HG03457 (cell line): ENCODE measurements at regions not wholly inside any gene's neighbourhood (a gene's known extent, or its start where the extent isn't known, plus 50 kb on each side); places are given as distances from the start of the nearest gene placed in this dataset.
"Not testable (repeated sequence)": the region's sequence is repeated elsewhere in the genome, so short reads cannot be mapped to it uniquely, and the experiment has no call there.

Experiments
- ATAC-seq: cut with Tn5 transposase; IDR thresholded peaks from one replicate; pipeline ENCODE4 v1.9.1; 2021; ENCODE audit warnings: moderate number of reproducible peaks; ENCODE audit not compliant: unreplicated experiment

- no peak for ATAC-seq
These were observed 122.0 kb upstream of the APCDD1 start for GRCh38 chr18:10332452-10332851.

GRCh38 chr18:10336749-10337350, 117.6 kb upstream of the APCDD1 start:
- no peak for ATAC-seq

- no peak for ATAC-seq
These were observed 113.6 kb upstream of the APCDD1 start for GRCh38 chr18:10340821-10341220.

- no peak for ATAC-seq
These were observed 110.7 kb upstream of the APCDD1 start for GRCh38 chr18:10343778-10344177.

DNA sequence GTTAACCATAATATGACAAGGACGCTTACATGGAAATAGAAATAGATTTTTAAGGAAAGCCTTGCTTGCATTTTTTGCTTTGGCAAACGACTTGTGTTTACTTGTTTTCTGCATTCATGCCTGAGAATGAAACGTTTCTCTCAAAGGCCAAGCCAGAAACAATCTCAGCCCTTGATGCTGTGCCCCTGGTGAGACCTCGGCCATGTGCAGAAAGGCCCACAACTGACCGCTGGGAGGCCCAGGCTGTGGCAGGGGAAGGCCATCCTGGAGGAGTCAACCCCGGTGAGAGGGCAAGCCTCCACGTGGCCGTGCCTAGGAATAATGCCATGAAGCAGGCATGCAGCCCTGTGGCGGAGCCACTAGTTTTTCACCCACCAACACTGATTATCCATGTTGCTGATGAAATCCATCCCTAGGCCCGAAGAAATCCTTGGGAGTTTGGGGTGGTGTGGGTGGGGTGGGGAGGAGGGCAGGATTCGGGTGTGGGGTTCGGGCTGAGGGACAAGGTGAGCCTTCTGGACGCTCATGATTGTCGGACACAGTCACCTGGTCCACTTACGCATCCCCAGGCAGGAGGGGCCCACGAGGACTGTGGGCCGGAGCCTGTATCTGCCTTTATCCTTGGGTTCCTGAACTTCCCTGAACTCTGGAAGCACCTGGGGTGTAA, 107.6 kb upstream of the APCDD1 start:
- ATAC-seq, result no peak

- ATAC-seq, result no peak
These were observed 104.9 kb upstream of the APCDD1 start for GRCh38 chr18:10349561-10349960.

GRCh38 chr18:10350661-10351060, 103.8 kb upstream of the APCDD1 start:
- no peak for ATAC-seq

DNA sequence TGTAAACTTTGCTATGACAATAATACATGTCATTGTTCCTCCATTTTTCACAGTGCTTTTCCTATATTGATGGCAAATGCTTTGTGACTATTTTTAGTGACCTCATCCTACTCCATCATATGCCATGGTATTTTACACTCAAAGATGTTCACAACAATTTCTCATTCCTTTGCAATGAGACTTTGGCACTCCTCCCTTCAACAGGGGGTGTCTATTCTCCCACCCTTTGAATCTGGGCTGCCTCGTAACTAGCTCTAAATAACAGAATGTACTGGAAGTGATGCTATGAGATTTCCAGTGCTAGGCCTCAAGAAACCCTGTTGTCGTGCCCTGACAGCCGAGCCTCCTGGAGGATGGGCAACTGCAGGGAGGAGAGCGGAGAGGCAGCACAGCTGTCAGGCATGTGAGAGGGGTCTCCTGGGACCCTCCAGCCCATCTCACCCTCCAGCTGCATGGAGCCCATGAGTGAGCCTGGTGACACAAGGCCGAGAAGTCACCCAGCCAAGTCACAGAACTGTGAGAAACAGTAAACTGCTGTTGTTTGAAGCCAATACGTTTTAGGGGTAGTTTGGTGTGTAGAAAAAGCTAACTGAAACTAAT, 103.1 kb upstream of the APCDD1 start:
- ATAC-seq, result no peak

DNA sequence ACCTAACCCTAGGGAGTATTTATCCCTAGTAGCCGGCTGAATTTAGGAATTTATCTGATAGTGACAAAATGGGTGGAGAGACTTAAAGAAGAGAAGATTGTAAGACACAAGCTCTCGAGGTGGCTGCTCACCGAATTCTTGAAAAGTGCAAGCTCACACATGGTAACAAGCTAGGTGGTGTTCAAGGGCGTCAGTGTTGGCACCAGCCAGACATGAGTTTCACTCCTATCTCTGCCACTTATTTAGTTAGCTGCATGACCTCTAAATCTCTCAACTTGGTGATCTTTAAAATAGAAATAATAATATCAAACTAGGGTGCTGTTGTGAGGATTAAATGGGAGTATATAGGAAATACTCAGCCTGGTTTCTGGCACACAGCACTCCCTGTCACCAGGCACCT, 102.6 kb upstream of the APCDD1 start:
- ATAC-seq, result no peak

DNA sequence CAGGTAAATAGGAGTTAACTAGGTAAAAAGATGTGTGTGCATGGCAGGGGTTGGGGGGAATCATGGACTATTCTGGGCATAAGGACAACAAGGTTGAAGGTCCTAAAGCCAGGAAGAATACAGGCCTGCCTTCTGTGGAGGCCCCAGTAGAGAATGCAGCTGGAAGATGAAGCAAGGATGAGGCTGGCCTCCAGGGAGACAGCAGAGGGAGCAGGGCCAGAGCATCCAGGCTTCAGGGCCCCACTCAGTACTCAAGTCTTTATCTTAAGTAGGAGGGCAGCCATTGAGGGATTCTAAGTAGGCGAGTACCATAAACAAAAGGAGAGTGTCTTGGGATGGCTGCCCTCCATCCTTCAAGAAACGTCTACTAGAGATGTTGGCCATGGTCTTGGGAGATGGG, 101.8 kb upstream of the APCDD1 start:
- no peak for ATAC-seq

- ATAC-seq, result no peak
These were observed 100.6 kb upstream of the APCDD1 start for GRCh38 chr18:10353791-10354190.

DNA sequence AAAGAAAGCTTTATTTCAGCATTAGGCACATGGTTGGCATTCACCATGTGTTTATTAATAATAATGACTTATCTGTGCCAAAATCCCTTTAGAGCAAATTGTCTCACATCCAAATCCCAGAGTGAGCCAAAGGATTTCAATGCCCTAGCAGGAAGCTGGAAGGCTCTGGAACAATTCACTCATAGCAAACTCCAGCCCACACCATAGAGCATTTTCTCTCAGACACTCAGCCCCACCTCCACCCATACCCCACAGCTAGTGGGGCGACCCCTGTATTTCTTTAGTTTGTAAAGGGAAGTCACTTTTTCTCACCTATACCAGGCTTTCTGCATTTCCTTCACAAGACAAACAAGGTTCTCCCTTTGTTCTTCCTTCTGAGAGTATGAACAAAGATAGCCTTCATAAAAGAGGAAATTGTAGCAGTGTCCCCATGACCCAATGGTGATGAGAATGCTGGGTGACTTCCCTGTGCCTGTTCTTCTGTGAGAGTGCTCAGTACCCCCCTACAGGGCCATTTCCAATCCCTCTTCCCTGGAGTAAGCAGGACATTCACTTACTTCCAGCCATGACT, 100.1 kb upstream of the APCDD1 start:
- no peak for ATAC-seq

- no peak for ATAC-seq
These were observed 99.5 kb upstream of the APCDD1 start for GRCh38 chr18:10354890-10355289.

GRCh38 chr18:10356999-10357398, 97.4 kb upstream of the APCDD1 start:
- not testable (repeated sequence) for ATAC-seq

GRCh38 chr18:10361660-10362059, 92.8 kb upstream of the APCDD1 start:
- ATAC-seq, result no peak

DNA sequence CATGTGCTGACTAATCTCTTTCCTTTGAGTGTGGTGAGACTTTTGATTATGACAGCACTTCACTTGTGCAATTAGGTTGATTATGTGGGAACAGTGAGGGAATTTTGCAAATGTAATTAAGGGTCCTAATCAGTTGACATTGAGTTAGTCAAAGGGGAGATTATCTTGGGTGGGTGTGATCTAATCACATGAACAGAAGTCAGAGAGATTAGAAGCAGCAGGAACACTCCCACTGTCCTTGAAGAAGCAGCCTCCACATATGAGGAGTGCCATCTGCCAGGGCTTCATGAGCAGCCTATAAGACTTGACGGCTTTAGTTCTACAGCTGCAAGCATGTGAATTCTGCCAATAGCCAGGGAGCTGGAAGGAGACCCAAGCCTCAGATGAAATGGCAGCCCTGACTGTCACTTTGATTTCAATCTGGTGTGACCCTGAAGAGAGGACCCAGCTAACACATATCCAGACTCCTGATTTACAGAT, 89.4 kb upstream of the APCDD1 start:
- ATAC-seq, result no peak

GRCh38 chr18:10365901-10366300, 88.5 kb upstream of the APCDD1 start:
- ATAC-seq, result no peak

DNA sequence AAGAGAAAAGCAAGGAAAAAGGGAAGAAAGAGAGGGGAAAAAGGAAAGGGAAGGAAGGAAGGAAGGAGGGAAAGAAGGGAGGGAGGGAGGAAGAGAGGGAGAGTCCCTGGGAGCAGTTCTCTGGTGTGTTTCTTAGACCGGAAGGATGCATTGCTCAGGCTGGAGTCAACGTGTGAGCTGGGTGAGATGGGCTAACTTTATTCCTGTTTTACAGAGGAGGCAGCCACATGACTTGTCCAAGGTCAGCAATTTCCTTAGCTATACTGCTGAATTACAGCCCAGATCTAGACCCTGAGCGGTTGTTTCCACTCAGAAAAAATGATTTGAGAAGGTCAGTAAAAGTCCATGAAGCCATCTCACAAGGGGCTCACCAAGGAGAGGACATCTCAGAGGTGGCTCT, 86.6 kb upstream of the APCDD1 start:
- ATAC-seq, result no peak

DNA sequence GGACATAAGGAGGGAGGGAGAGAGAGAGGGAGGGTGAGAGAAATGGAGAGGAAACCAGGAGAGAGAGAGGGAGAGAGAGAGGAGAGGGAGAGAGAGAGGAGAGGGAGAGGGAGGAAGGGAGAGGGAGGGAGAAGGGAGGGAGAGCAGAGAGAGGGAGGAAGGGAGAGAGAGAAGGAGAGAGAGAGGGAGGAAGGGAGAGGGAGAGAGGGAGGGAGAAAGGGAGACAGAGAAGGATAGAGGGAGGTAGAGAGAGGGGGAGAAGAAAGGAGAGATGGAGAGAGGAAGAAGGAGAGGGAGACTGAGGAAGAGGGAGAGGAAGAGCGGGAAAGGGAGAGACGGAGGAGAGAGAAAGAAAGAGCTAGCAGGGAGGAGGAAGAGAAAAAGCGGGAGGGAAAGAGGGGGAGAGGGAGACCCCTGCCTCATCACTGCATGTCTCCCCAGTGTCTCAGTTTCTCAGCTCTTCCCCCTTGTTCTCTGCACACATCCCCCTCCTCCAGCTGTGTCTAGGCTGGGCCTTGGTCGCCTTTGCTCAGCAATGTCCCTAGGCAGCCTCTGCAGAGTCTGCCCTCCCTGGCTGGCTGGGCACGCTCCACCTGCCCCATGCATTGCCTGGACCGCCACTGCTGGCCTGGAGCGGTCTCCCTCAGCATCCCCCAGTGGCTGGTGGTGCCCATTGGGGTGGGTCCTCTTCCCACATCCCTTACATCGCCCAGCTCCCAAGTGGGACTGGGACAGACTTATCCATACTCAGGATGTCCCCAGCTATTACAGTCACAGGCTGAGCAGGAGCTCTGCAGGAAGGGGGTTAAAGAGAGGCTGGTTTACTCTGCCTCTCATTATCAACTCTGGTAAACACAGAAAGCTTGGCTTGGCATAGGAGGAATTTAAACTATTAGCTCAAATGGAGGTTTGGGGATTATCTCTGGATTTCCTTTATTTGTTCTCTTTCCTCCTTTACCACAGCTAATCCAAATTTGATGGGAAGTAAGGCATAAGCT, 85.7 kb upstream of the APCDD1 start:
- ATAC-seq, result no peak

DNA sequence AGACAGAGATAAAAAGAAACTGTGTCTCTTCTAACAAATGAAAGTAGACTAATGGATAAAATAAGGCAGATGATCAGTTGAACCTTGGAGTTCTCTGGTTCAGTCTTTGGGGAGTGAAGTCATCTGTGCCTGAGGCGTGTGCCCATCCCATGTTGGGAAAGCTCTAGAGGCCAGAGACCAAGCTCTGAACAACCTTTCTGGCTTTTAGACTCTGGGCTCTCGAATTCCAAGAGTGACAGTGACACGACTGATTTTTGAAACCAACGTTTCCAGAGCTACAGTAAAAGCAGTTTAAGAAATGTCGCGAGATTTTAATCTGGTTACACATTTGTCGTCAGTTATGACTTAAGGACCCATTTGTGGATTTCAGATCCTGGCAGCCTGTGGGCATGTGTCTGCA, 83.7 kb upstream of the APCDD1 start:
- no peak for ATAC-seq

GRCh38 chr18:10371165-10371564, 83.3 kb upstream of the APCDD1 start:
- ATAC-seq, result no peak
